Neural crest cell (in vitro differentiated cells): ENCODE measurements at regions not wholly inside any gene's neighbourhood (a gene's known extent, or its start where the extent isn't known, plus 50 kb on each side); places are given as distances from the start of the nearest gene placed in this dataset.

Experiments used
- DNase-seq: peaks from one replicate; pipeline ENCODE4 v3.0.0; 2021; ENCODE audit warnings: low read depth, mixed read lengths, low spot score
- H3K27ac Mint-ChIP-seq: one replicate; pipeline ENCODE4 v1.8.0; 2021; ENCODE audit warnings: mild to moderate bottlenecking, mixed read lengths; ENCODE audit not compliant: unreplicated experiment
- H3K27me3 Mint-ChIP-seq: 2 replicates; pipeline ENCODE4 v1.8.0; 2021; ENCODE audit warnings: low read depth, mild to moderate bottlenecking, mixed read lengths
- H3K36me3 Mint-ChIP-seq: 2 replicates; pipeline ENCODE4 v1.8.0; 2021; ENCODE audit warnings: low read depth, mild to moderate bottlenecking, mixed read lengths
- H3K4me1 Mint-ChIP-seq: 2 replicates; pipeline ENCODE4 v1.8.0; 2021; ENCODE audit warnings: mixed read lengths
- H3K4me3 Mint-ChIP-seq: one replicate; pipeline ENCODE4 v1.8.0; 2021; ENCODE audit warnings: mild to moderate bottlenecking, mixed read lengths
- H3K9me3 Mint-ChIP-seq: 2 replicates; pipeline ENCODE4 v1.8.0; 2021; ENCODE audit warnings: mixed read lengths
- TF ChIP-seq, protein P1 (sequence below): fragments of 200-600 bp; sonication (generic); conservative IDR thresholded peaks from 2 replicates; pipeline ENCODE4 v1.5.0; 2021; ENCODE audit warnings: antibody characterized with exemption, mild to moderate bottlenecking

DNA sequence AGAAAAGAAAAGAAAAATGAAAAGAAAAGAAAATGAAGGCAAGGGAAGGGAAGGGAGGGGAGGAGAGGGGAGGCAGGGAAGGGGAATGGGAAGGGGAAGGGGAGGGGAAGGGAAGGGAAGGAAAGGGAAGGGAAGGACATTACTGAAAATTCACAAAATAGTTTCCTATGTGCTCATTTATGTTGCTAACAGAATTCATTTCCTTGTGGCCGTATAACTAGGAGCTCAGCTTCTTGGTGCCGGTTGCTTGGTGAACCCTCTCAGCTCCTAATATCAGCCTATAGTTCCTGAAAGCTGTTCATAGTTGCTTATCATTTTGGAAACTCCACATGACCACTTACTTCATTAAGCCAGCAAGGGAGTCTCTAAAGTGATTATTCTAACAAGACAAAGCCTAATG is 379.8 kb upstream of the TMEFF2 start:
- TF ChIP-seq, protein P1, sequence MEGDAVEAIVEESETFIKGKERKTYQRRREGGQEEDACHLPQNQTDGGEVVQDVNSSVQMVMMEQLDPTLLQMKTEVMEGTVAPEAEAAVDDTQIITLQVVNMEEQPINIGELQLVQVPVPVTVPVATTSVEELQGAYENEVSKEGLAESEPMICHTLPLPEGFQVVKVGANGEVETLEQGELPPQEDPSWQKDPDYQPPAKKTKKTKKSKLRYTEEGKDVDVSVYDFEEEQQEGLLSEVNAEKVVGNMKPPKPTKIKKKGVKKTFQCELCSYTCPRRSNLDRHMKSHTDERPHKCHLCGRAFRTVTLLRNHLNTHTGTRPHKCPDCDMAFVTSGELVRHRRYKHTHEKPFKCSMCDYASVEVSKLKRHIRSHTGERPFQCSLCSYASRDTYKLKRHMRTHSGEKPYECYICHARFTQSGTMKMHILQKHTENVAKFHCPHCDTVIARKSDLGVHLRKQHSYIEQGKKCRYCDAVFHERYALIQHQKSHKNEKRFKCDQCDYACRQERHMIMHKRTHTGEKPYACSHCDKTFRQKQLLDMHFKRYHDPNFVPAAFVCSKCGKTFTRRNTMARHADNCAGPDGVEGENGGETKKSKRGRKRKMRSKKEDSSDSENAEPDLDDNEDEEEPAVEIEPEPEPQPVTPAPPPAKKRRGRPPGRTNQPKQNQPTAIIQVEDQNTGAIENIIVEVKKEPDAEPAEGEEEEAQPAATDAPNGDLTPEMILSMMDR, result no peak
- no peak for DNase-seq
- Mint-ChIP-seq H3K27me3 (no peaks in the 10 kb centered on the region), H3K27ac (no peak overlapping the region), H3K36me3 (no peaks in the 10 kb centered on the region), H3K9me3 (no peaks in the 10 kb centered on the region), H3K4me1 (no peaks in the 10 kb centered on the region), H3K4me3 (no peak overlapping the region)

DNA sequence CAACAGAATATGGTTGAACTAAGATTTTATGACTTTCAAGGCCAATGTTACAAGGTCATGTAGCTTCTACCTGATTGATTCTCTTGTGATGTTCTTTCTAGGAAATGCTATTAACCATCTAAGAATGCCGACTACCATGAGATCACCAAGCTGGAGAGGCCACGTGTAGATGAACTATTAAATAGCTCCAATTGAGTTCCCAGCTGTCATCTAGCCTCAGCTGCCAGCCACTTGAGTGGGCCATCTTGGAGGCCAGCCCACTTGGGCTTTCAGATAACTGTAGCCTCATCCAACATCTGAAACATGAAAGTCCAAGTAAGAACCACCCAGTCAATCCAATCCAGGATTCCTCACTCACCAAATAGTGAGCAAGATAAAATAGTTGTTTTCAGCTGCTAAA is 376.9 kb upstream of the TMEFF2 start:
- Mint-ChIP-seq H3K9me3 (no peaks in the 10 kb centered on the region), H3K36me3 (no peaks in the 10 kb centered on the region), H3K4me1 (no peaks in the 10 kb centered on the region), H3K4me3 (no peak overlapping the region), H3K27me3 (no peaks in the 10 kb centered on the region), H3K27ac (no peak overlapping the region)
- TF ChIP-seq, protein P1, result no peak
- no peak for DNase-seq

DNA sequence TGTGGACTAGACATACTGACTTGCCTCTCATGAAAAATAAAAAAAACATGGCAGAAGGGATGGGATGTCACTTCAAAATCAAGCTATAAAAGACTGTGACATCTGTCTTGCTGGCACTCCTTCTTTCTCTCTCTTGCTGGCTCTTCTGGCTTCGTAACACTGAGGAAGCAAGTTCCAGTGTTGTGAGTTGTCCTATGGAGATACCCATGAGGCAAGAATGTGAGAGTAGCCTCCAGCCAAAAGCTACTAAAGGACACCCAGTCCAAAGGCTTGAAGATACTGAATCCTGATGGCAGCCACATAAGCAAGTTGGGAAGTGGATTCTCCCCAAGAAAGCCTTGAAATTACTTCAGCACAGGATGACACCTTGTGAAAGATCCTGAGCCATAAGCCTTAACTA is 376.1 kb upstream of the TMEFF2 start:
- Mint-ChIP-seq H3K4me3 (no peak overlapping the region), H3K4me1 (no peaks in the 10 kb centered on the region), H3K9me3 (no peaks in the 10 kb centered on the region), H3K27me3 (no peaks in the 10 kb centered on the region), H3K36me3 (no peaks in the 10 kb centered on the region), H3K27ac (no peak overlapping the region)
- TF ChIP-seq, protein P1, result no peak
- no peak for DNase-seq

DNA sequence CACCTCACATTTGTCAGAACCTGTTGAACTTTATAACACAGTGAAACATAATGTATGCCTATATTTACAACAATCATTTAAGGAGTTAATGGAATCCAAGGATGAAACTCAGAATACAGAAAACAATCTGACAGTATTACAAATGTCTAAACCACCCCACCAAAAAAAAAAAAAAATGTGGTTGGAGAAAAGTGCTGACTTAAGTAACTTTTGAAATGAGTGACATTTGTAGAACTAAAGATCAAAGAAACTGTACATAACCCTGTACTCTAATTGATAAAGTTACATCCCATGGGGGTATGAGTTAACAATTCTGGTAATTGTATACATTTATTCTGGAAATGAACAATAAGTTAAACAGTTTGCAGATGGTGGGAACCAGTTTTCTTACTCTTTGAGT is 372.1 kb upstream of the TMEFF2 start:
- Mint-ChIP-seq H3K4me1 (no peaks in the 10 kb centered on the region), H3K27ac (no peak overlapping the region), H3K9me3 (no peaks in the 10 kb centered on the region), H3K4me3 (no peak overlapping the region), H3K27me3 (no peaks in the 10 kb centered on the region), H3K36me3 (no peaks in the 10 kb centered on the region)
- TF ChIP-seq, protein P1, result no peak
- no peak for DNase-seq

DNA sequence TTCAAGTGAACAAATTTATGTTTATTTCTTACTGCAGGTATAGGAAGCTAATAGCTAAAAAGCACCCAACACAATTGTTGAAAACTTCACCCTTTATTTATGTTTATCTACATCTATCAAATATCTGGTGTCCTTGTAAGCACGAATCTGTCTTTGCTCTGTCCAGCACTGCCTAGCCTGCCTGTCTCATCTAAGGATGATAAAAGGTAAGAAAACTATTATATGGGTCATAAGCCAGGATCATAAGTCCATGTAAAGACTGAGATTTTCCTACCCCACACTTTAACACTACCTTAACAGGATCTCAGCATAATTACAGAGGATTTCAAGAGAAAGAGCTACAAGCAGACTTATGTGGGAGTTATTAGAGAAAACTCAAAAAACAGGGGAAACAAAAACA is 365.6 kb upstream of the TMEFF2 start:
- no peaks in the 10 kb centered on the region for H3K27me3 Mint-ChIP-seq
- TF ChIP-seq, protein P1, result no peak
- no peaks in the 10 kb centered on the region for H3K9me3 Mint-ChIP-seq
- H3K4me1 Mint-ChIP-seq, result no peaks in the 10 kb centered on the region
- no peaks in the 10 kb centered on the region for H3K36me3 Mint-ChIP-seq
- no peak overlapping the region for H3K27ac Mint-ChIP-seq
- H3K4me3 Mint-ChIP-seq, result no peak overlapping the region
- DNase-seq, result no peak

DNA sequence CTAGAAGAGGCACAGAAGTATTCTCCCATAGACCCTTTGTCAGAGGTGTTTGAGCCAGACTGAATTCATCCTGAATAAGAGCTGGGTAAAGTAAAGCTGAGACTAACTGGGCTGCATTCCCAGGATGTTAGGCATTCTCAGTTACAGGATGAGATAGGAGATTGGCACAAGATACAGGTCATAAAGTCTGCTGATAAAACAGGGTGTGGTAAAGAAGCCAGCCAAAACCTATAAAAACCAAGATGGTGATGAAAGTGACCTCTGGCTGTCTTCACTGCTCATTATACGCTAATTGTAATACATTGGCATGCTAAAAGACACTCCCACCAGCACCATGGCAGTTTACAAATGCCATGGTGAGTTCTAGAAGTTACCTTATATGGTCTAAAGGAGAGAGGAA is 364.9 kb upstream of the TMEFF2 start:
- Mint-ChIP-seq H3K36me3 (no peaks in the 10 kb centered on the region), H3K27me3 (no peaks in the 10 kb centered on the region), H3K9me3 (no peaks in the 10 kb centered on the region), H3K27ac (no peak overlapping the region), H3K4me3 (no peak overlapping the region), H3K4me1 (no peaks in the 10 kb centered on the region)
- no peak for DNase-seq
- TF ChIP-seq, protein P1, result no peak
